Vagina (tissue), 2 donors: ENCODE measurements at regions not wholly inside any gene's neighbourhood (a gene's known extent, or its start where the extent isn't known, plus 50 kb on each side); places are given as distances from the start of the nearest gene placed in this dataset.

Experiments used
- DNase-seq, 2 donors: peaks; one replicate each; pipeline ENCODE4 v3.0.0-alpha.2; 2017; ENCODE audit errors: extremely low spot score in 2 of 2
- H3K27ac ChIP-seq: fragments of 200-600 bp; sonication (generic); one replicate; pipeline ENCODE4 v1.5.1; 2019
- H3K27me3 ChIP-seq: fragments of 200-600 bp; sonication (generic); one replicate; pipeline ENCODE4 v1.5.1; 2019
- H3K36me3 ChIP-seq, 2 donors: fragments of 200-600 bp; sonication (generic); one replicate each; pipeline ENCODE4 v1.5.1; 2017 to 2019
- H3K4me1 ChIP-seq: fragments of 200-600 bp; sonication (generic); one replicate; pipeline ENCODE4 v1.5.1; 2019
- H3K4me3 ChIP-seq, 2 donors: fragments of 200-600 bp; sonication (generic); 1 replicate in 1 of 2; 2 replicates in 1 of 2; pipeline ENCODE4 v1.5.1; 2016 to 2019
- H3K9me3 ChIP-seq: fragments of 200-600 bp; sonication (generic); one replicate; pipeline ENCODE4 v1.5.1; 2019
- POLR2A ChIP-seq, 2 donors: fragments of 450-650 bp; IDR thresholded peaks; one replicate each; pipeline ENCODE4 v1.6.1; 2017; ENCODE audit warnings: antibody characterized with exemption in 2 of 2, mild to moderate bottlenecking in 2 of 2, moderate library complexity in 2 of 2
- POLR2AphosphoS5 ChIP-seq, 2 donors: sonication (generic); formaldehyde crosslinking; IDR thresholded peaks; one replicate each; pipeline ENCODE4 v1.9.0; 2017; ENCODE audit warnings: antibody characterized with exemption in 2 of 2, mild to moderate bottlenecking in 2 of 2, low read depth in 1 of 2; ENCODE audit not compliant: insufficient read depth in 1 of 2
- intact Hi-C: fragments of 100-400 bp; cut with DNase I; formaldehyde crosslinking; loops from one replicate; pipeline ENCODE4 v1.15.1; 2023
- TF ChIP-seq, protein P1 (sequence below), 3 experiments: fragments of 450-650 bp in 2 of 3; fragments of 200-600 bp in 1 of 3; sonication (generic) in 1 of 3; IDR thresholded peaks; one replicate each; pipeline ENCODE4 v1.5.1; 2017 to 2019; ENCODE audit warnings: antibody characterized with exemption in 3 of 3, mild to moderate bottlenecking in 2 of 3, moderate library complexity in 2 of 3

DNA sequence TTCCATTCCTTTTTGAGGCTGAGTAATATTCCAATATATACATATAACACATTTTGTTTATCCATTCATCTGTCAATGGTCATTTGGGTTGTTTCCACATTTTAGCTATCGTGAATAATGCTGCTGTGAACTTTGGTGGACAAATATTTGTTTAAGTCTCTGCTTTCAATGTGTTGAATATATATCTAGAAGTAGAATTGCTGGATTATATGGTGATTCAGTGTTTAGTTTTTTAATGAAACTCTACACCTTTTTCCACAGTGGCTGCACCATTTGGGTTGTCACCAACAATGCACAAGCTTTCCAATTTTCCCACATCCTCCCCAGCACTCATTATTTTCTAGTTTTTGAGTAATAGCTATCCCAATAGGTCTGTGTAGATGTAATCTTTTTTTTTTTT lies 69.5 kb downstream of the ACTBL2 start:
- H3K4me1 ChIP-seq, result no peaks in the 10 kb centered on the region
- TF ChIP-seq POLR2AphosphoS5 (IDR thresholded peaks at IDR 0.05; ENCODE audit: insufficient read depth in 1 of 2, low read depth in 1 of 2), result no peak
- TF ChIP-seq, protein P1, sequence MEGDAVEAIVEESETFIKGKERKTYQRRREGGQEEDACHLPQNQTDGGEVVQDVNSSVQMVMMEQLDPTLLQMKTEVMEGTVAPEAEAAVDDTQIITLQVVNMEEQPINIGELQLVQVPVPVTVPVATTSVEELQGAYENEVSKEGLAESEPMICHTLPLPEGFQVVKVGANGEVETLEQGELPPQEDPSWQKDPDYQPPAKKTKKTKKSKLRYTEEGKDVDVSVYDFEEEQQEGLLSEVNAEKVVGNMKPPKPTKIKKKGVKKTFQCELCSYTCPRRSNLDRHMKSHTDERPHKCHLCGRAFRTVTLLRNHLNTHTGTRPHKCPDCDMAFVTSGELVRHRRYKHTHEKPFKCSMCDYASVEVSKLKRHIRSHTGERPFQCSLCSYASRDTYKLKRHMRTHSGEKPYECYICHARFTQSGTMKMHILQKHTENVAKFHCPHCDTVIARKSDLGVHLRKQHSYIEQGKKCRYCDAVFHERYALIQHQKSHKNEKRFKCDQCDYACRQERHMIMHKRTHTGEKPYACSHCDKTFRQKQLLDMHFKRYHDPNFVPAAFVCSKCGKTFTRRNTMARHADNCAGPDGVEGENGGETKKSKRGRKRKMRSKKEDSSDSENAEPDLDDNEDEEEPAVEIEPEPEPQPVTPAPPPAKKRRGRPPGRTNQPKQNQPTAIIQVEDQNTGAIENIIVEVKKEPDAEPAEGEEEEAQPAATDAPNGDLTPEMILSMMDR (IDR thresholded peaks at IDR 0.05), result no peak
- no peak for TF ChIP-seq POLR2A (IDR thresholded peaks at IDR 0.05)

DNA sequence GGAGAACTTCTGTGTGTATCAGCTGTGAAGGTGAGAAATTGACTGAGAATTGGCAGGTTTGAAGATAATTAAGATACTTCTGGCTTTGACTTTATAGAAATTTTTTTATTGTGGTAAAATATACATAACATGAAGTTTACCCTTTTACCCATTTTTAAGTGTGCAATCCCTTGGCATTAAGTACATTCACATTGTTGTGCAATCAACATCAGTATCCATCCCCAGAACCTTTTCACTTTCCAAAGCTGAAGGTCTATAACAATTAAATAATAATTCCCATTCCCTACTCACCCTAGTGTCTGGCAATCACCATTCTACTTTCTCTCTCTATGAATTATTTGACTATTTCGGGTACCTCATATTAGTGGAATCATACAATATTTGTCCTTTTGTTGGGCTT lies 69.9 kb downstream of the ACTBL2 start:
- H3K4me3 ChIP-seq, result no peak overlapping the region
- H3K4me1 ChIP-seq, result no peaks in the 10 kb centered on the region
- no peak for DNase-seq
- H3K27ac ChIP-seq, result no peak overlapping the region
- no peaks in the 10 kb centered on the region for H3K9me3 ChIP-seq
- TF ChIP-seq POLR2A (IDR thresholded peaks at IDR 0.05) (no peak), POLR2AphosphoS5 (IDR thresholded peaks at IDR 0.05; ENCODE audit: insufficient read depth in 1 of 2, low read depth in 1 of 2) (no peak)
- TF ChIP-seq, protein P1 (IDR thresholded peaks at IDR 0.05), result no peak
- H3K27me3 ChIP-seq, result no peaks in the 10 kb centered on the region
- intact Hi-C loops, result no loop called here
- no peaks in the 10 kb centered on the region for H3K36me3 ChIP-seq

More for the DNA sequence above, 69.5 kb downstream of the ACTBL2 start:
- Histone ChIP-seq H3K36me3 (no peaks in the 10 kb centered on the region), H3K9me3 (no peaks in the 10 kb centered on the region), H3K27me3 (no peaks in the 10 kb centered on the region), H3K4me3 (no peak overlapping the region), H3K27ac (no peak overlapping the region)
- intact Hi-C loops, result no loop called here
- DNase-seq, result no peak

DNA sequence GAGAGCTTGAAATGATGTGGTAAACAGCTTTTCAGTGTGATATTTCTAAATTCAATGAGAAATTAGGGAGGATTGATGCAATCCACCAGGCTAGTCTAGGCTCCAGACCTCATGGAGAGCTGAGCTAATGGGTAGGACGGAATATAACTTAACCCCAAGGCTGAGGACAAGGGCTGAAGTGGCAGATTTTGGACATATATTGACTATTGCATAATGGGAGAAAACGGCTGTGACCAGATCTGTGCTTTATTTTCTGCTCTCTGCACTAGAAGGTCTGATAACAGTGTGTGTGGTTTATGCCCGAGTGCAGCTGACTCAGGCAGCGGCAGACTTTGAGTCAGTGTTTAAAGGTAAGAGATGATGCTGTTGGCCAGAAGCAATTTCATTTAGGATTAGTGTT lies 70.6 kb downstream of the ACTBL2 start:
- Histone ChIP-seq H3K4me1 (no peaks in the 10 kb centered on the region), H3K36me3 (no peaks in the 10 kb centered on the region), H3K27me3 (no peaks in the 10 kb centered on the region), H3K4me3 (no peak overlapping the region), H3K27ac (no peak overlapping the region), H3K9me3 (no peaks in the 10 kb centered on the region)
- TF ChIP-seq POLR2A (IDR thresholded peaks at IDR 0.05), result no peak
- TF ChIP-seq POLR2AphosphoS5 (IDR thresholded peaks at IDR 0.05; ENCODE audit: insufficient read depth in 1 of 2, low read depth in 1 of 2), result no peak
- TF ChIP-seq, protein P1 (IDR thresholded peaks at IDR 0.05), result no peak
- DNase-seq, result no peak
- intact Hi-C loops, result no loop called here

DNA sequence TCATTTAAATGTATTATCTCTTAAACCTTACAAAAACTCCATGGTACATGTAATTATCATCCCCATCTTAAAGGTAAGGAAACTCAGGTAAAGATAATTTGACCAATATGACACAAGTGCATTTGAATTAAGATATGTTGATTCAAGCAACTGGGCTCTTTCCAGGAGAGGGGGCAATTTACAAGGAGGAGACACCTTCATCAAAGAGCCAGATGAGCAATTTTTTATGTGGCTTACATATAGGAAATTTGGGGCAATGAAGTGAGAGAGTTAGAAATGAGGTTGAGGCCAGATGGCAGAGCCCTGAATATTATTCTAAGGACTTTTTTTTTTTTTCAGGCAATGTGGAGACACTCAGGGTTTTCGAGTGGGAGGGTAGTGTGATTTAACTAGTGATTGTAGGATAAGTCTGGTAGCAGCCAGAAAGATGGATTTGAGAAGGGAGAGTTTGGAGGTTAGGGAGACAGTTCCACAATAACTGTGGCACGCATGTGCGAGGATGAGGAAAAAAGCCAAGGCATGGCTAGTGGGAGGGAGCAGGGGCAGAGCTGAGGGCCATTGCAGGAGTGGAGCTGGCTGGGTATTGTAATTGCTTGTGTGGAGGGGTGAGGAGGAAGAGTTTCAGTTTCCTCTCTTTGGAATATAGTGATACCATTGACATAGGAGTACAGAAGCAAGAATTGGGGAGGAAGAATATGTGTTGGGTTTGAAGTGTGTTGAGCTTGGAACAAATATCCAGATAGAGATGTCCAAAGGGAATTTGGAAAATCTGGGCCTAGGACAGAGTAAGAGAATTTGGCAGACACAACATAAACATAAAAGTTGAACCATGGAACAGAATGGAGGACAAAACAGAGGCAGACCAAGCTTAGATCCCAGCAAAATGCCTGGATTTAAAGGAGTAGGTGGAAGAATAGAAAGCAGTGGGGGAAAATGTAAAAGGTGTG lies 72.0 kb downstream of the ACTBL2 start:
- no peaks in the 10 kb centered on the region for H3K27me3 ChIP-seq
- intact Hi-C loops, result no loop called here
- H3K36me3 ChIP-seq, result no peaks in the 10 kb centered on the region
- no peak for TF ChIP-seq POLR2A (IDR thresholded peaks at IDR 0.05)
- no peaks in the 10 kb centered on the region for H3K9me3 ChIP-seq
- H3K4me3 ChIP-seq, result no peak overlapping the region
- H3K27ac ChIP-seq, result no peak overlapping the region
- no peak for DNase-seq
- H3K4me1 ChIP-seq, result no peaks in the 10 kb centered on the region

DNA sequence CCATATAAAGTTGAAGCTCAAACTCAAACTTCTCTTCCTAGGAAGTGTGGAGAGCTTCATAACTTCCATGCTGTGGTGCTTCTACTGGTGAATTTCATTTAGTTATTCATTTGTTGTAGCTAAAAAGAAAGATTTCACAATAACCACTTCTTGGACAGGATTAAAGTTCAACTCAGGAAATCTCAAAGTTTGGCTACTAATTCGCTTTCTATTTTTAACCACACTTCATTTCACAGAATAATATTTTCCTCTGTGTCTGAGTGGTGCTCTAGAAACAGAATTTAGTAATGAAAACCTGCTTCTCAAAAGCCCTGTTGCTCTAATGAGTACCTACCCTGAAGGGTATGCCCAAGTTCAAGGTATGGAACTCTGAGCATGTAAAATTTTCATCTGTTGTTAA lies 73.9 kb downstream of the ACTBL2 start:
- no peak for DNase-seq
- H3K27ac ChIP-seq, result peak overlapping the region; percentile 37
- H3K4me1 ChIP-seq, result no peaks in the 10 kb centered on the region
- TF ChIP-seq, protein P1 (IDR thresholded peaks at IDR 0.05), result no peak
- TF ChIP-seq POLR2AphosphoS5 (IDR thresholded peaks at IDR 0.05; ENCODE audit: insufficient read depth in 1 of 2, low read depth in 1 of 2) (no peak), POLR2A (IDR thresholded peaks at IDR 0.05) (no peak)
- no peaks in the 10 kb centered on the region for H3K27me3 ChIP-seq
- H3K9me3 ChIP-seq, result no peaks in the 10 kb centered on the region
- H3K36me3 ChIP-seq, result no peaks in the 10 kb centered on the region
- no peak overlapping the region for H3K4me3 ChIP-seq
- intact Hi-C loops, result no loop called here
